Central memory CD8-positive, alpha-beta T cell (primary cell): ENCODE measurements at regions not wholly inside any gene's neighbourhood (a gene's known extent, or its start where the extent isn't known, plus 50 kb on each side); places are given as distances from the start of the nearest gene placed in this dataset.

Experiments
- ATAC-seq: fragments of 150-1000 bp; cut with Tn5 transposase; replicated peaks from 2 replicates; pipeline ENCODE4 v1.10.0; 2022; ENCODE audit warnings: mild to moderate bottlenecking, moderate FRiP score, moderate number of reproducible peaks; ENCODE audit not compliant: poor library complexity, severe bottlenecking; ENCODE audit errors: extremely low read depth
- DNase-seq, 2 donors: peaks; one replicate each; pipeline ENCODE4 v3.0.0; 2021; ENCODE audit warnings: low spot score in 2 of 2
- H3K27ac Mint-ChIP-seq: one replicate; pipeline ENCODE4 v1.8.0; 2022; ENCODE audit warnings: low read depth, mild to moderate bottlenecking, moderate library complexity, mixed read lengths
- H3K27me3 Mint-ChIP-seq: one replicate; pipeline ENCODE4 v1.8.0; 2022; ENCODE audit warnings: mixed read lengths
- H3K36me3 Mint-ChIP-seq: one replicate; pipeline ENCODE4 v1.8.0; 2022; ENCODE audit warnings: mild to moderate bottlenecking, moderate library complexity, mixed read lengths; ENCODE audit not compliant: insufficient read depth
- H3K4me1 Mint-ChIP-seq: one replicate; pipeline ENCODE4 v1.8.0; 2022; ENCODE audit warnings: mixed read lengths
- H3K4me3 Mint-ChIP-seq: one replicate; pipeline ENCODE4 v1.8.0; 2022; ENCODE audit warnings: mild to moderate bottlenecking, moderate library complexity, mixed read lengths
- H3K9me3 Mint-ChIP-seq: one replicate; pipeline ENCODE4 v1.8.0; 2022; ENCODE audit warnings: mixed read lengths

- DNase-seq = no peak
Measured at GRCh38 chr2:194332799-194333490, 1324.1 kb upstream of the SLC39A10 start.

GRCh38 chr2:194328456-194328855, 1328.6 kb upstream of the SLC39A10 start:
- Mint-ChIP-seq H3K36me3 (no peaks in the 10 kb centered on the region), H3K27ac (no peak overlapping the region), H3K9me3 (no peaks in the 10 kb centered on the region), H3K4me3 (no peak overlapping the region), H3K27me3 (no peaks in the 10 kb centered on the region), H3K4me1 (no peaks in the 10 kb centered on the region)
- ATAC-seq (no peak), DNase-seq (no peak)

More at GRCh38 chr2:194332799-194333490, 1324.1 kb upstream of the SLC39A10 start:
- no peak for ATAC-seq
- H3K27ac Mint-ChIP-seq = no peak overlapping the region
- H3K9me3 Mint-ChIP-seq = no peaks in the 10 kb centered on the region
- H3K27me3 Mint-ChIP-seq = no peaks in the 10 kb centered on the region
- no peaks in the 10 kb centered on the region for H3K4me1 Mint-ChIP-seq
- H3K36me3 Mint-ChIP-seq = no peaks in the 10 kb centered on the region
- H3K4me3 Mint-ChIP-seq = no peak overlapping the region

GRCh38 chr2:194327196-194327888, 1329.7 kb upstream of the SLC39A10 start:
- no peak overlapping the region for H3K27ac Mint-ChIP-seq
- H3K4me1 Mint-ChIP-seq = no peaks in the 10 kb centered on the region
- ATAC-seq (no peak), DNase-seq (no peak)
- H3K36me3 Mint-ChIP-seq = no peaks in the 10 kb centered on the region
- H3K9me3 Mint-ChIP-seq = no peaks in the 10 kb centered on the region
- H3K27me3 Mint-ChIP-seq = no peaks in the 10 kb centered on the region
- no peak overlapping the region for H3K4me3 Mint-ChIP-seq

GRCh38 chr2:194323740-194324139, 1333.3 kb upstream of the SLC39A10 start:
- Mint-ChIP-seq H3K4me3 (no peak overlapping the region), H3K9me3 (no peaks in the 10 kb centered on the region), H3K27me3 (no peaks in the 10 kb centered on the region), H3K27ac (no peak overlapping the region), H3K36me3 (no peaks in the 10 kb centered on the region), H3K4me1 (no peaks in the 10 kb centered on the region)
- DNase-seq (no peak), ATAC-seq (no peak)

- no peaks in the 10 kb centered on the region for H3K27me3 Mint-ChIP-seq
- no peak overlapping the region for H3K4me3 Mint-ChIP-seq
- H3K9me3 Mint-ChIP-seq = no peaks in the 10 kb centered on the region
Measured at GRCh38 chr2:194320520-194320919, 1336.5 kb upstream of the SLC39A10 start.

GRCh38 chr2:194319222-194319992, 1337.6 kb upstream of the SLC39A10 start:
- Mint-ChIP-seq H3K27ac (no peak overlapping the region), H3K36me3 (no peaks in the 10 kb centered on the region), H3K4me3 (no peak overlapping the region), H3K4me1 (no peaks in the 10 kb centered on the region), H3K9me3 (no peaks in the 10 kb centered on the region), H3K27me3 (no peaks in the 10 kb centered on the region)
- no peak for DNase-seq
- ATAC-seq = no peak

More at GRCh38 chr2:194320520-194320919, 1336.5 kb upstream of the SLC39A10 start:
- no peaks in the 10 kb centered on the region for H3K36me3 Mint-ChIP-seq
- H3K4me1 Mint-ChIP-seq = no peaks in the 10 kb centered on the region
- ATAC-seq = no peak
- no peak for DNase-seq
- H3K27ac Mint-ChIP-seq = no peak overlapping the region

- Mint-ChIP-seq H3K36me3 (no peaks in the 10 kb centered on the region), H3K27me3 (no peaks in the 10 kb centered on the region), H3K4me1 (no peaks in the 10 kb centered on the region), H3K4me3 (no peak overlapping the region), H3K9me3 (no peaks in the 10 kb centered on the region), H3K27ac (no peak overlapping the region)
- DNase-seq = no peak
- no peak for ATAC-seq
Measured at GRCh38 chr2:194314042-194314441, 1343.0 kb upstream of the SLC39A10 start.

GRCh38 chr2:194304191-194304590, 1352.8 kb upstream of the SLC39A10 start:
- no peaks in the 10 kb centered on the region for H3K36me3 Mint-ChIP-seq
- ATAC-seq (no peak), DNase-seq (no peak)
- no peak overlapping the region for H3K27ac Mint-ChIP-seq
- no peak overlapping the region for H3K4me3 Mint-ChIP-seq
- no peaks in the 10 kb centered on the region for H3K27me3 Mint-ChIP-seq
- no peaks in the 10 kb centered on the region for H3K4me1 Mint-ChIP-seq
- peaks cover 6% of the 10 kb centered on the region for H3K9me3 Mint-ChIP-seq

GRCh38 chr2:194301946-194302345, 1355.1 kb upstream of the SLC39A10 start:
- DNase-seq = no peak
- H3K27me3 Mint-ChIP-seq = no peaks in the 10 kb centered on the region
- H3K4me3 Mint-ChIP-seq = no peak overlapping the region
- H3K9me3 Mint-ChIP-seq = peaks cover 12% of the 10 kb centered on the region
- no peaks in the 10 kb centered on the region for H3K36me3 Mint-ChIP-seq
- no peak overlapping the region for H3K27ac Mint-ChIP-seq
- ATAC-seq = no peak
- H3K4me1 Mint-ChIP-seq = no peaks in the 10 kb centered on the region

GRCh38 chr2:194294156-194294555, 1362.9 kb upstream of the SLC39A10 start:
- H3K4me3 Mint-ChIP-seq = no peak overlapping the region

GRCh38 chr2:194291104-194291503, 1365.9 kb upstream of the SLC39A10 start:
- Mint-ChIP-seq H3K4me3 (no peak overlapping the region), H3K4me1 (no peaks in the 10 kb centered on the region), H3K9me3 (no peaks in the 10 kb centered on the region), H3K27me3 (no peaks in the 10 kb centered on the region), H3K27ac (no peak overlapping the region), H3K36me3 (no peaks in the 10 kb centered on the region)
- ATAC-seq (no peak), DNase-seq (no peak)

More at GRCh38 chr2:194294156-194294555, 1362.9 kb upstream of the SLC39A10 start:
- Mint-ChIP-seq H3K27ac (no peak overlapping the region), H3K27me3 (no peaks in the 10 kb centered on the region), H3K4me1 (no peaks in the 10 kb centered on the region), H3K9me3 (peaks cover 5% of the 10 kb centered on the region), H3K36me3 (no peaks in the 10 kb centered on the region)
- ATAC-seq = no peak
- DNase-seq = no peak

GRCh38 chr2:194289712-194290346, 1367.2 kb upstream of the SLC39A10 start:
- no peaks in the 10 kb centered on the region for H3K27me3 Mint-ChIP-seq
- H3K36me3 Mint-ChIP-seq = no peaks in the 10 kb centered on the region
- no peak overlapping the region for H3K4me3 Mint-ChIP-seq
- DNase-seq = no peak
- ATAC-seq = no peak
- H3K27ac Mint-ChIP-seq = no peak overlapping the region
- no peaks in the 10 kb centered on the region for H3K9me3 Mint-ChIP-seq
- no peaks in the 10 kb centered on the region for H3K4me1 Mint-ChIP-seq
